ENCODE measurements at regions not wholly inside any gene's neighbourhood (a gene's known extent, or its start where the extent isn't known, plus 50 kb on each side); places are given as distances from the start of the nearest gene placed in this dataset.

- TF ChIP-seq, protein P1, sequence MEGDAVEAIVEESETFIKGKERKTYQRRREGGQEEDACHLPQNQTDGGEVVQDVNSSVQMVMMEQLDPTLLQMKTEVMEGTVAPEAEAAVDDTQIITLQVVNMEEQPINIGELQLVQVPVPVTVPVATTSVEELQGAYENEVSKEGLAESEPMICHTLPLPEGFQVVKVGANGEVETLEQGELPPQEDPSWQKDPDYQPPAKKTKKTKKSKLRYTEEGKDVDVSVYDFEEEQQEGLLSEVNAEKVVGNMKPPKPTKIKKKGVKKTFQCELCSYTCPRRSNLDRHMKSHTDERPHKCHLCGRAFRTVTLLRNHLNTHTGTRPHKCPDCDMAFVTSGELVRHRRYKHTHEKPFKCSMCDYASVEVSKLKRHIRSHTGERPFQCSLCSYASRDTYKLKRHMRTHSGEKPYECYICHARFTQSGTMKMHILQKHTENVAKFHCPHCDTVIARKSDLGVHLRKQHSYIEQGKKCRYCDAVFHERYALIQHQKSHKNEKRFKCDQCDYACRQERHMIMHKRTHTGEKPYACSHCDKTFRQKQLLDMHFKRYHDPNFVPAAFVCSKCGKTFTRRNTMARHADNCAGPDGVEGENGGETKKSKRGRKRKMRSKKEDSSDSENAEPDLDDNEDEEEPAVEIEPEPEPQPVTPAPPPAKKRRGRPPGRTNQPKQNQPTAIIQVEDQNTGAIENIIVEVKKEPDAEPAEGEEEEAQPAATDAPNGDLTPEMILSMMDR (conservative IDR thresholded peaks at IDR 0.05; ENCODE audit: low read depth, low read length): no peak
- DNase-seq (ENCODE audit: low read depth): no peak
Observed at GRCh38 chr6:170094686-170095272, 196.1 kb downstream of the DLL1 start.

GRCh38 chr6:170093658-170094596, 197.0 kb downstream of the DLL1 start:
- H3K4me3 ChIP-seq (ENCODE audit: low read length): no peak overlapping the region
- no peak for DNase-seq (ENCODE audit: low read depth)

More at GRCh38 chr6:170094686-170095272, 196.1 kb downstream of the DLL1 start:
- H3K4me3 ChIP-seq (ENCODE audit: low read length): no peak overlapping the region

DNA sequence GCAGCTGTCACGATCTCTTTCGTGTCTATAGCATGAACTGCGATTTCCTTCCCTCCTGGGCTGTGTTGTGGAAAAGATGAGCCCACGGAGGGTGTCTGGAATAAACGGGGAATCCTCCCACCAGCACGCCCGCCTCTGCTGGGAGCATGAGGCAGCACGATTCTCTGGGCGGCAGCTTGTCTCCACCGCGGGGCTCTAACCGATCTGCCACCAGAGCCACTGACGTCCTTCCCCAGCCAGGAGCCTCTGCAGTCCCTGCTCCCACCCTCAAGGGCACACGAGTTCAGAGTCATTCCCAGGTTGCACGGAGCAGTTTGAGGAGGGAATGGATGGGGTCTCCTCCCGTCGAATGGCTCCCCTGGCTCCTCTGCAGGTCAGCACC, 197.6 kb downstream of the DLL1 start:
- no peak overlapping the region for H3K4me3 ChIP-seq (ENCODE audit: low read length)
- DNase-seq (ENCODE audit: low read depth): no peak
- TF ChIP-seq, protein P1 (conservative IDR thresholded peaks at IDR 0.05; ENCODE audit: low read depth, low read length): no peak

More at GRCh38 chr6:170093658-170094596, 197.0 kb downstream of the DLL1 start:
- TF ChIP-seq, protein P1 (conservative IDR thresholded peaks at IDR 0.05; ENCODE audit: low read depth, low read length): no peak

- H3K4me3 ChIP-seq (ENCODE audit: low read length): no peak overlapping the region
Observed at GRCh38 chr6:170092826-170093225, 198.1 kb downstream of the DLL1 start.

GRCh38 chr6:170091639-170092579, 199.0 kb downstream of the DLL1 start:
- DNase-seq (ENCODE audit: low read depth): no peak
- H3K4me3 ChIP-seq (ENCODE audit: low read length): no peak overlapping the region
- TF ChIP-seq, protein P1 (conservative IDR thresholded peaks at IDR 0.05; ENCODE audit: low read depth, low read length): no peak

More at GRCh38 chr6:170092826-170093225, 198.1 kb downstream of the DLL1 start:
- no peak for DNase-seq (ENCODE audit: low read depth)
- TF ChIP-seq, protein P1 (conservative IDR thresholded peaks at IDR 0.05; ENCODE audit: low read depth, low read length): no peak

- TF ChIP-seq, protein P1 (conservative IDR thresholded peaks at IDR 0.05; ENCODE audit: low read depth, low read length): no peak
- DNase-seq (ENCODE audit: low read depth): no peak
- H3K4me3 ChIP-seq (ENCODE audit: low read length): no peak overlapping the region
Observed at GRCh38 chr6:170091000-170091638, 199.8 kb downstream of the DLL1 start.

Data from retinal pigment epithelial cell (primary cell).